Gastroesophageal sphincter (tissue), 4 donors: ENCODE measurements at regions not wholly inside any gene's neighbourhood (a gene's known extent, or its start where the extent isn't known, plus 50 kb on each side); places are given as distances from the start of the nearest gene placed in this dataset.

Source experiments
- ATAC-seq: fragments of 150-250 bp; one replicate; pipeline ENCODE4 v1.9.1; 2016; ENCODE audit warnings: mild to moderate bottlenecking, moderate library complexity
- H3K27ac ChIP-seq, 4 donors: fragments of 200-600 bp; sonication (generic) in 3 of 4; 1 replicate in 3 of 4; 2 replicates in 1 of 4; pipeline ENCODE4 v1.5.1; 2016 to 2019
- H3K27me3 ChIP-seq: fragments of 200-600 bp; sonication (generic); one replicate; pipeline ENCODE4 v1.5.1; 2019
- H3K36me3 ChIP-seq, 2 donors: fragments of 200-600 bp; sonication (generic); one replicate each; pipeline ENCODE4 v1.5.1; 2019; ENCODE audit warnings: control low read depth in 1 of 2
- H3K4me1 ChIP-seq, 3 donors: fragments of 200-600 bp; sonication (generic); 1 replicate in 2 of 3; 2 replicates in 1 of 3; pipeline ENCODE4 v1.5.1; 2016 to 2019; ENCODE audit warnings: control low read depth in 2 of 3
- H3K4me3 ChIP-seq, 2 donors: fragments of 200-600 bp; sonication (generic); one replicate each; pipeline ENCODE4 v1.5.1; 2019; ENCODE audit warnings: mild to moderate bottlenecking in 1 of 2, moderate library complexity in 1 of 2
- H3K9me3 ChIP-seq, 3 donors: fragments of 200-600 bp; sonication (generic); one replicate each; pipeline ENCODE4 v1.5.1; 2017 to 2019; ENCODE audit warnings: control low read depth in 2 of 3
- EP300 ChIP-seq: sonication (generic); formaldehyde crosslinking; IDR thresholded peaks from one replicate; pipeline ENCODE4 v1.6.1; 2017; ENCODE audit warnings: antibody characterized with exemption, mild to moderate bottlenecking
- POLR2A ChIP-seq, 2 donors: fragments of 450-650 bp; IDR thresholded peaks; one replicate each; pipeline ENCODE4 v1.6.1; 2017; ENCODE audit warnings: antibody characterized with exemption in 2 of 2, mild to moderate bottlenecking in 2 of 2, moderate library complexity in 1 of 2
- POLR2AphosphoS5 ChIP-seq: sonication (generic); formaldehyde crosslinking; IDR thresholded peaks from one replicate; pipeline ENCODE4 v1.6.1; 2017; ENCODE audit warnings: antibody characterized with exemption
- WGBS, 2 donors: methylation state at CpG; one replicate each; pipeline ENCODE4 v1.1.5; 2018; ENCODE audit warnings: low coverage in 1 of 2; 5-methylcytosine and 5-hydroxymethylcytosine counted together
- TF ChIP-seq, protein P1 (sequence below), 4 experiments: fragments of 200-600 bp in 2 of 4; fragments of 450-650 bp in 2 of 4; sonication (generic) in 1 of 4; IDR thresholded peaks; one replicate each; pipeline ENCODE4 v1.5.1; 2017 to 2019; ENCODE audit warnings: antibody characterized with exemption in 4 of 4, mild to moderate bottlenecking in 2 of 4, moderate library complexity in 2 of 4

DNA sequence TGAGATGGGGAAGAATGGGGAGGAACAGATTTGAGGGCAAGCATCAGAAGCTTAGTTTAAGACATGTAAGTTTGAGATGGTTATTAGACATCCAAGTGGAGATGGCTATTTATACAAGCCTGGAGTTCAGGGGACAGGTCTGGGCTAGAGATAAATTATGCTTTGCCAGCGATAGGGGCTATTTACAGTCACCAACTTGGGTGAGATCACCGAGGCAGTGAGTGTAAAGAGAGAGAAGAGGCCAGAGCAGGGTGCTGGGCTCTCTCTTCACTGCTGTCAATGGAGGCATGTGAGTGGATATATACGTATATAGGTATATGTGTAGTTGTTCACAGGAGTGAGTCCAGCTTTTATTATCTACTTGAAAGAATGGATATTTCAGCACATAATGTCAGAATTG lies 81.0 kb downstream of the QPCT start:
- Histone ChIP-seq H3K36me3 (no peaks in the 10 kb centered on the region), H3K27me3 (no peaks in the 10 kb centered on the region), H3K4me3 (no peak overlapping the region), H3K27ac (no peak overlapping the region), H3K9me3 (no peaks in the 10 kb centered on the region), H3K4me1 (no peaks in the 10 kb centered on the region)
- TF ChIP-seq EP300 (no peak), POLR2AphosphoS5 (no peak), POLR2A (IDR thresholded peaks at IDR 0.05) (no peak)
- TF ChIP-seq, protein P1, sequence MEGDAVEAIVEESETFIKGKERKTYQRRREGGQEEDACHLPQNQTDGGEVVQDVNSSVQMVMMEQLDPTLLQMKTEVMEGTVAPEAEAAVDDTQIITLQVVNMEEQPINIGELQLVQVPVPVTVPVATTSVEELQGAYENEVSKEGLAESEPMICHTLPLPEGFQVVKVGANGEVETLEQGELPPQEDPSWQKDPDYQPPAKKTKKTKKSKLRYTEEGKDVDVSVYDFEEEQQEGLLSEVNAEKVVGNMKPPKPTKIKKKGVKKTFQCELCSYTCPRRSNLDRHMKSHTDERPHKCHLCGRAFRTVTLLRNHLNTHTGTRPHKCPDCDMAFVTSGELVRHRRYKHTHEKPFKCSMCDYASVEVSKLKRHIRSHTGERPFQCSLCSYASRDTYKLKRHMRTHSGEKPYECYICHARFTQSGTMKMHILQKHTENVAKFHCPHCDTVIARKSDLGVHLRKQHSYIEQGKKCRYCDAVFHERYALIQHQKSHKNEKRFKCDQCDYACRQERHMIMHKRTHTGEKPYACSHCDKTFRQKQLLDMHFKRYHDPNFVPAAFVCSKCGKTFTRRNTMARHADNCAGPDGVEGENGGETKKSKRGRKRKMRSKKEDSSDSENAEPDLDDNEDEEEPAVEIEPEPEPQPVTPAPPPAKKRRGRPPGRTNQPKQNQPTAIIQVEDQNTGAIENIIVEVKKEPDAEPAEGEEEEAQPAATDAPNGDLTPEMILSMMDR (IDR thresholded peaks at IDR 0.05) = no peak
- WGBS, 2 donors = 75 to 79% methylated on average over 3 of the region's 3 CpGs
- ATAC-seq = no peak

DNA sequence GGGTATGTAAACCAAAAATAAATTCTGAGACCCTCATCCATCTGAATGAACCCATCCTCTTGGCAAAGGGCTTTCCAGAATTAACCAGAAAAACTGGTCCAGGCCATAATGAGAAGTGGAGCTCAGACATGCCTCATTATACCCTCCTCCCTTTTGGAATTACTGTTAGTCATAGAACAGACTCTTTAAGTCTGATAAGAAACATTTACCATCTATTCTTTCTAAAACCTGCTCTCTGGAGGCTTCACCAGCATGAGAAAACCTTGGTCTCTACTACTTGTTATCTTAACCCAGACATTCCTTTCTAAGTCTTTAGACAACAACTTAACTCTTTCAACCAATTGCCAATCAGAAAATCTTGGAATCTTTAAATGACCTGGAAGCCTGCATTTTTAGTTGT lies 82.8 kb downstream of the QPCT start:
- ATAC-seq = no peak
- H3K36me3 ChIP-seq = no peaks in the 10 kb centered on the region
- H3K4me1 ChIP-seq = no peaks in the 10 kb centered on the region
- no peak overlapping the region for H3K27ac ChIP-seq
- no peak for TF ChIP-seq EP300
- TF ChIP-seq, protein P1 (IDR thresholded peaks at IDR 0.05) = no peak
- no peak for TF ChIP-seq POLR2AphosphoS5
- TF ChIP-seq POLR2A (IDR thresholded peaks at IDR 0.05) = no peak
- H3K9me3 ChIP-seq = no peaks in the 10 kb centered on the region
- no peaks in the 10 kb centered on the region for H3K27me3 ChIP-seq
- H3K4me3 ChIP-seq = no peak overlapping the region

DNA sequence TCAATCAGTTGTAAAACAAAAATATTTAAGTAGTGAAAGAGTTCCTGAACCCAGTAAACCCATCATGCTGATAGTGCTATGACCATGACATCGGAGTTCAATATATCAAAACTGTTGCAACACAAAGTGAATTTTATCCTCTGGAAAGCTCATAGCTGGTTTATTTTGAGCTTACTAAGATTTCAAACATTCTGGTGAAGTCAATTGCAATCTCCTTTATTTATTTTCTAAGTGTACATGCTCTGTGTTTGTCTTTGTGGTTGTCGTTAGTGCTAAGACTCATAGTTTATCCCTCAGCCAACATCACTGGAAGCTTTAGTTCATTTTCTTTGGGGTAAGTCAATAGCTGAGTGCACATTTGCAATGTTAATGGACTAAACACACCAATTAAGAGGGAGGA lies 91.9 kb downstream of the QPCT start:
- Histone ChIP-seq H3K9me3 (peaks cover 0 to 3% (median 0%) of the 10 kb centered on the region in 3 donors), H3K27ac (no peak overlapping the region), H3K4me3 (no peak overlapping the region), H3K27me3 (no peaks in the 10 kb centered on the region), H3K4me1 (no peaks in the 10 kb centered on the region), H3K36me3 (no peaks in the 10 kb centered on the region)
- TF ChIP-seq, protein P1 (IDR thresholded peaks at IDR 0.05) = no peak
- TF ChIP-seq POLR2AphosphoS5 (no peak), EP300 (no peak), POLR2A (IDR thresholded peaks at IDR 0.05) (no peak)
- ATAC-seq = no peak
- whole genome bisulfite sequencing, 2 donors = 63 to 83% methylated on average over 2 of the region's 2 CpGs

DNA sequence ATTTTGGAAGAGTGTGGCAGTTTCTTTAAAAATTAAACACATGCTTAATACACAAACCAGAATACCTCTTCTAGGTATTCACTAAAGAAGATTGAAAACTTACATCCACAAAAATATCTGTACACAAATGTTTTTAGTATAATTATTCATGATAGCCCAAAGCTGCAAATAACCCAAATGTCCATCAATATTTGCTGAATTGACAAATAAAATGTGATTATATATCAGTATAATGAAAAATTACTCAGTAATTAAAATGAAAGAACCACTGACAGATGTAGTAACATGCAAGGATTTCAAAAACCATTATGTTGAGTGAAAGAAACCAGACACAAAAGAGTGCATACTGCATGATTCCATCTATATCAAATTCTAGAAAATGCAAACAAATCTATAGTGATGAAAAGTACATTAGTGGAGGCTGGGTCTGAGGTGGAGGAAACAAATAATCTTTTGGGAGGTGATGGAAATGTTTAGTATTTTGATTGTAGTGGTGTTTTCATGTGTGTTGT lies 94.8 kb downstream of the QPCT start:
- Histone ChIP-seq H3K9me3 (peaks cover 0 to 5% (median 0%) of the 10 kb centered on the region in 3 donors), H3K4me3 (no peak overlapping the region), H3K27me3 (no peaks in the 10 kb centered on the region), H3K4me1 (no peaks in the 10 kb centered on the region), H3K27ac (no peak overlapping the region), H3K36me3 (no peaks in the 10 kb centered on the region)
- ATAC-seq = no peak
- no peak for TF ChIP-seq POLR2AphosphoS5
- no peak for TF ChIP-seq POLR2A (IDR thresholded peaks at IDR 0.05)
- TF ChIP-seq EP300 = no peak
- TF ChIP-seq, protein P1 (IDR thresholded peaks at IDR 0.05) = no peak

DNA sequence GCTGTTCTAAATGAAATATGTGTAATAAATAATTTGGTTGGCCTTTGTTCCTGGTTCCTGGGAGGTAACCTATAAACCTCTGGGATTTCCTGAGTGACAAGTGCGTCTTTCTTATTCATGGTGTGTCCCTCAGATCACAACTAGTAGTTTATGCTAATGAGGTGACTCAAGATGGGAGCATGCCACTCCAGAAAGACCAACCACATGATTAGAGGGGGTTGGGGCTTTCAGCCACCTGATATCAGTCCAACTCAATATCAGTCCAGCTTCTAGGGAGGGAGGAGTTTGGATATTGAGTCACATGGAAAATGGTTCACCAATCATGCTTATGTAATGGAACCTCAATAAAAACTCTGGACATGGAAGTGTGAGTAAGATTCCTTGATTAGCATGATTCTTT lies 96.6 kb downstream of the QPCT start:
- 100% methylated on average over 1 of the region's 1 CpG; no CpG with 5 or more reads in 1 of the 2 donors for WGBS, 2 donors
- H3K4me3 ChIP-seq = no peak overlapping the region

More for the DNA sequence above, 96.6 kb downstream of the QPCT start:
- no peak for ATAC-seq
- Histone ChIP-seq H3K36me3 (no peaks in the 10 kb centered on the region), H3K4me1 (no peaks in the 10 kb centered on the region), H3K27ac (no peak overlapping the region), H3K9me3 (peaks cover 0 to 5% (median 0%) of the 10 kb centered on the region in 3 donors), H3K27me3 (no peaks in the 10 kb centered on the region)
- TF ChIP-seq POLR2A (IDR thresholded peaks at IDR 0.05) = no peak
